Pancreas (tissue), 10 donors: ENCODE measurements at regions not wholly inside any gene's neighbourhood (a gene's known extent, or its start where the extent isn't known, plus 50 kb on each side); places are given as distances from the start of the nearest gene placed in this dataset.

Experiments used
- ATAC-seq, 4 donors: fragments of 200-7000 bp; cut with Tn5 transposase; one replicate each; pipeline versions ENCODE4 v1.8.0 to v1.9.1; 2020; ENCODE audit warnings: mild to moderate bottlenecking in 4 of 4, moderate library complexity in 4 of 4
- DNase-seq, 6 donors: peaks; one replicate each; pipeline ENCODE4 v3.0.0-alpha.2; 2020
- FAIRE-seq: peaks from 2 replicates; lab custom pipeline; 2012; peaks lifted over from hg19 to GRCh38; lab: Jason Lieb, UNC
- H3K27ac ChIP-seq, 4 donors: fragments of 200-600 bp; sonication (generic); 1 replicate in 3 of 4; 2 replicates in 1 of 4; pipeline versions ENCODE4 v1.5.0 to v1.8.0; 2020
- H3K27me3 ChIP-seq, 4 donors: fragments of 200-600 bp; one replicate each; pipeline ENCODE4 v1.8.0; 2021
- H3K36me3 ChIP-seq, 3 donors: fragments of 200-600 bp; sonication (generic) in 1 of 3; one replicate each; pipeline versions ENCODE4 v1.5.0 to v1.8.0; 2020 to 2021
- H3K4me1 ChIP-seq, 3 donors: fragments of 200-600 bp; one replicate each; pipeline ENCODE4 v1.8.0; 2021
- H3K4me3 ChIP-seq, 4 donors: fragments of 200-600 bp; sonication (generic) in 2 of 4; one replicate each; pipeline versions ENCODE4 v1.5.0 to v1.8.0; 2020 to 2021
- H3K9me3 ChIP-seq, 4 donors: fragments of 200-600 bp; one replicate each; pipeline ENCODE4 v1.8.0; 2021
- CTCF ChIP-seq, 4 donors: fragments of 200-600 bp; sonication (generic) in 3 of 4; IDR thresholded peaks; one replicate each; pipeline versions ENCODE4 v1.5.0 to v1.8.0; 2021; ENCODE audit warnings: antibody characterized with exemption in 4 of 4
- WGBS, 2 donors: extraction: QIAGEN DNeasy Blood & Tissue Kit; methylation state at CpG; one replicate each; pipeline ENCODE4 v1.1.7; 2013; 5-methylcytosine and 5-hydroxymethylcytosine counted together
- intact Hi-C, 3 donors: fragments of 100-400 bp; cut with DNase I; formaldehyde crosslinking; loops; one replicate each; pipeline versions ENCODE4 v1.11.1 to v1.14.2; 2022
- donor health status: healthy with polysubstance abuse.
- donor health status: DM: no; HTN: no; CAD: no; lungs with moderate emphysema.
- donor health status: DM: no; HTN: no; CAD: no.
- donor health status: control.
- donor health status: control.
- donor health status: Bipolar disorder and iron deficiency.
- donor health status: DM: yes; HTN: yes; CAD: no.
- donor health status: DM: no; HTN: no; CAD: no.
- donor health status: DM: no; HTN: no; CAD: no.
- donor health status: DM: yes; HTN: yes; CAD: no.

- Histone ChIP-seq H3K9me3 (no peaks in the 10 kb centered on the region), H3K27me3 (no peaks in the 10 kb centered on the region), H3K4me3 (no peak overlapping the region), H3K27ac (no peak overlapping the region), H3K4me1 (peaks cover 0 to under 1% (median 0%) of the 10 kb centered on the region in 3 donors), H3K36me3 (no peaks in the 10 kb centered on the region)
- DNase-seq (no peak), FAIRE-seq (no peak), ATAC-seq (no peak)
- intact Hi-C loops = no loop called here
- 71 to 76% methylated on average over 1 of the region's 1 CpG for WGBS, 2 donors
- no peak for TF ChIP-seq CTCF (IDR thresholded peaks at IDR 0.05)
Measured at GRCh38 chr18:54702686-54703085, 111.6 kb downstream of the DYNAP start.

DNA sequence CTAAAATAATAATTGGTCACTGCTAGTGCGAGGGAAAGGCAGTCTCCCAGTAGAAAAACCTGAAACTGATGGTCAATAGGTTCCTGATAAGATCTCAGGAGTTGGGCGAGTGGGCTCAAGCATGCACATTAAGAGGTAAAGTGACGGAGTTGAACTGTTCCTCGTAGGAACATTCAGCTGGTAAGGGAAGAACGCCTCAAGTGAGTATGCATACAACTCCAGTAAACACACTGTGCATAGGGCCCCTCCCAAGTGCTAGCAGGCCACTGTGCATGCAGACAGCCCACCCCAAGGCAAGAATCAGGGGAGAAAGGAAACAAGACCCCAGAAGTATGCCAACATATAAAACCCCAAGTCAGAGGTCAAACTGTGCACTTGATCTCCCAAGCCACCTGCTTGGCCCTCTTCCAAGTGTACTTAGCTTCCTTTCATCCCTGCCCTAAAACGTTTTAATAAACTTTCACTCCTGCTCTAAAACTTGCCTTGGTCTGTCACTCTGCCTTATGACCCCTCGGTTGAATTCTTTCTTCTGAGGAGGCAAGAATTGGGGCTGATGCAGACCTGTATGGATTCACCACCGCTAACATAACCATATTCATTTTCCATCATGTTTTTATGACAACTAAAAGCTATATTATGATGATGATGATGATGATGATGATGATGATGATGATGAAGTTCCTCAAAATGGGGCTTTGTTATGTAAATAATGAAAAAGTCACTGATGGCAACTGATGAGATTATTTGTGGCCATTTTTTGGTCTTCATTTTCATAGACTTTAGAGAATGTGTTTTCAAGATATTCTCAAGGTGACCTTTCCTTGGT is 118.0 kb upstream of the RAB27B start:
- intact Hi-C loops = no loop called here
- H3K27me3 ChIP-seq = no peaks in the 10 kb centered on the region
- H3K4me3 ChIP-seq = no peak overlapping the region
- H3K9me3 ChIP-seq = no peaks in the 10 kb centered on the region
- ATAC-seq = no peak
- TF ChIP-seq CTCF (IDR thresholded peaks at IDR 0.05) = no peak
- no peak for FAIRE-seq
- no peaks in the 10 kb centered on the region for H3K4me1 ChIP-seq
- no peaks in the 10 kb centered on the region for H3K36me3 ChIP-seq
- 77% methylated on average over 8 of the region's 8 CpGs for WGBS, 2 donors
- no peak for DNase-seq
- no peak overlapping the region for H3K27ac ChIP-seq

GRCh38 chr18:54710900-54711281 is 117.4 kb upstream of the RAB27B start:
- no peaks in the 10 kb centered on the region for H3K27me3 ChIP-seq
- no peaks in the 10 kb centered on the region for H3K36me3 ChIP-seq
- DNase-seq (no peak), ATAC-seq (no peak), FAIRE-seq (no peak)
- intact Hi-C loops = no loop called here
- H3K4me3 ChIP-seq = no peak overlapping the region
- H3K27ac ChIP-seq = no peak overlapping the region
- 94 to 97% methylated on average over 2 of the region's 2 CpGs for WGBS, 2 donors
- no peak for TF ChIP-seq CTCF (IDR thresholded peaks at IDR 0.05)
- no peaks in the 10 kb centered on the region for H3K4me1 ChIP-seq
- H3K9me3 ChIP-seq = no peaks in the 10 kb centered on the region

DNA sequence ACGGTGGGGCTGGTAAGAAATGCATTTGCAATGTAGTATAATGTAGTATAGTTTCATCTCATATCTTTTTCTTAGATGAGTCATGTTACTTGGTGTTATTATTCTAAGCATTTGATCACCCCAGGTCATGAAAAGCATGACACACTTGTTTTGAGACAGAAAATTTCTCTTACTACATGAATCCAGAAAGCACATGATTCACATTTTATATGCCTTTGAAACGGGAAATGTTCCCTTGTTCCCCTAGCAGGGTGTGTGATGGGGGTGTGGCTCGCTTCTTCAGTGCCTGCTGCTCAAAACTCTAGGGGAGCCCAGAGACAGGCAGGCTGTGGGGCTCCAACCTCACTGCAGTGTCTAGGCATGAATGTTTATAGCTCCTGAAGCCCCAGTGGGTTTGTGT is 116.0 kb upstream of the RAB27B start:
- H3K4me1 ChIP-seq = no peaks in the 10 kb centered on the region
- no peaks in the 10 kb centered on the region for H3K27me3 ChIP-seq
- no peak for FAIRE-seq
- H3K4me3 ChIP-seq = no peak overlapping the region
- no peak for DNase-seq
- no peak for ATAC-seq
- TF ChIP-seq CTCF (IDR thresholded peaks at IDR 0.05) = no peak
- H3K27ac ChIP-seq = no peak overlapping the region
- no peaks in the 10 kb centered on the region for H3K36me3 ChIP-seq
- intact Hi-C loops = no loop called here
- H3K9me3 ChIP-seq = no peaks in the 10 kb centered on the region
- 69 to 78% methylated on average over 3 of the region's 3 CpGs for WGBS, 2 donors

DNA sequence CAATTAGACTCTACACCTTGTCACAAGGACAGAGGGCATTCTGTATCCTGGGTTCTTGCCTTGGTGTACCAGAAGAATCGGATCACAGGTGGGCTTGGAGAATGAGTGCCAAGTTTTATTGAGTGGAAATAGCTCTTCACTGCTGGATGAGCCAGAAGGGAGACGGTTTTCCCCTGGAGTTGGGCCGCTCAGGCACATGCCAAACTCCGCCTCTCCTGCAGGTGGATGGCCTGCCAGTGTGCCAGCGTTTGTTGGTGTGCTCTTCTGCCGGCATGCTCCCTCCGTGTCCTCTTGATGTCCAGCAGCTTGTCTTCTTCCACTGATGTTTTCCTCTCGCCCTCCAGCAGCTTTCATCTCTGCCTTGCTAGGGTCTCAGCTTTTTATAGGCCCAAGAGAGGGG is 115.5 kb upstream of the RAB27B start:
- 75 to 77% methylated on average over 8 of the region's 8 CpGs for WGBS, 2 donors
- H3K27me3 ChIP-seq = no peaks in the 10 kb centered on the region
- no peaks in the 10 kb centered on the region for H3K36me3 ChIP-seq
- TF ChIP-seq CTCF (IDR thresholded peaks at IDR 0.05) = no peak
- FAIRE-seq = no peak
- H3K4me1 ChIP-seq = no peaks in the 10 kb centered on the region
- no peak overlapping the region for H3K27ac ChIP-seq
- ATAC-seq = no peak
- no peak for DNase-seq
- intact Hi-C loops = no loop called here
- H3K4me3 ChIP-seq = no peak overlapping the region
- no peaks in the 10 kb centered on the region for H3K9me3 ChIP-seq
